ENCODE measurements at regions not wholly inside any gene's neighbourhood (a gene's known extent, or its start where the extent isn't known, plus 50 kb on each side); places are given as distances from the start of the nearest gene placed in this dataset.

- no peak for TF ChIP-seq POLR2AphosphoS5 (IDR thresholded peaks at IDR 0.05)
- no peak for TF ChIP-seq CTCF (IDR thresholded peaks at IDR 0.05)
Observed at GRCh38 chr4:120549011-120549570, 373.4 kb downstream of the PRDM5 start.
